ENCODE measurements at regions not wholly inside any gene's neighbourhood (a gene's known extent, or its start where the extent isn't known, plus 50 kb on each side); places are given as distances from the start of the nearest gene placed in this dataset.

DNA sequence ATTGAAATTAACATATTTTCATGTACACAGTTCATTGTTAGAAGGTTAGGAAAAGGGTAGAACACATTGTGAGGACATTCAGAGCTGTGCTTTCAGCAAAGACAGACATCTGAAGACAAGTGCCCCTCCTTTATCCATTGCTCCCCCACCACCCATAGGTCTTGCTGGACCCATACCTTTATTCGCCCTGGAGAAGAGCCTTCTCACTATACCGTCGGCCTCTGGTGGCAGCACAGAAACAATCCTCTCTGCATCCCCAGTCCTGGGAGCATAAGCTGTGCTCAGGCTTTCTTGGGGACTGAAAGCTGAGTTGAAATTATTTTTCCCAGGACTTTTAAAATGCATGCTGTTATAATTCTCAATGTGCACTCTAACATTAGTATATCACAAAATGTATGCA, 372.3 kb downstream of the EPHA7 start:
- Histone ChIP-seq H3K79me2 (ENCODE audit: low read length) (no peaks in the 10 kb centered on the region), H3K27ac (ENCODE audit: low read length) (no peak overlapping the region), H4K20me1 (ENCODE audit: insufficient read depth, low read length) (no peaks in the 10 kb centered on the region), H3K9ac (ENCODE audit: low read length) (no peak overlapping the region), H2AFZ (ENCODE audit: low read depth, low read length) (no peak overlapping the region), H3K4me3 (ENCODE audit: low read length) (no peak overlapping the region), H3K36me3 (replicated peaks; ENCODE audit: low read depth, low read length) (no peaks in the 10 kb centered on the region), H3K4me1 (ENCODE audit: low read length) (no peaks in the 10 kb centered on the region), H3K9me3 (ENCODE audit: insufficient read depth, low read length) (no peaks in the 10 kb centered on the region), H3K4me2 (ENCODE audit: low read length) (no peak overlapping the region), H3K27me3 (ENCODE audit: low read depth, low read length) (no peaks in the 10 kb centered on the region)
- TF ChIP-seq, protein P1, sequence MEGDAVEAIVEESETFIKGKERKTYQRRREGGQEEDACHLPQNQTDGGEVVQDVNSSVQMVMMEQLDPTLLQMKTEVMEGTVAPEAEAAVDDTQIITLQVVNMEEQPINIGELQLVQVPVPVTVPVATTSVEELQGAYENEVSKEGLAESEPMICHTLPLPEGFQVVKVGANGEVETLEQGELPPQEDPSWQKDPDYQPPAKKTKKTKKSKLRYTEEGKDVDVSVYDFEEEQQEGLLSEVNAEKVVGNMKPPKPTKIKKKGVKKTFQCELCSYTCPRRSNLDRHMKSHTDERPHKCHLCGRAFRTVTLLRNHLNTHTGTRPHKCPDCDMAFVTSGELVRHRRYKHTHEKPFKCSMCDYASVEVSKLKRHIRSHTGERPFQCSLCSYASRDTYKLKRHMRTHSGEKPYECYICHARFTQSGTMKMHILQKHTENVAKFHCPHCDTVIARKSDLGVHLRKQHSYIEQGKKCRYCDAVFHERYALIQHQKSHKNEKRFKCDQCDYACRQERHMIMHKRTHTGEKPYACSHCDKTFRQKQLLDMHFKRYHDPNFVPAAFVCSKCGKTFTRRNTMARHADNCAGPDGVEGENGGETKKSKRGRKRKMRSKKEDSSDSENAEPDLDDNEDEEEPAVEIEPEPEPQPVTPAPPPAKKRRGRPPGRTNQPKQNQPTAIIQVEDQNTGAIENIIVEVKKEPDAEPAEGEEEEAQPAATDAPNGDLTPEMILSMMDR (IDR thresholded peaks at IDR 0.05; ENCODE audit: low read depth, low read length) = no peak
- TF ChIP-seq EZH2phosphoT487 (IDR thresholded peaks at IDR 0.05; ENCODE audit: low read depth) = no peak

DNA sequence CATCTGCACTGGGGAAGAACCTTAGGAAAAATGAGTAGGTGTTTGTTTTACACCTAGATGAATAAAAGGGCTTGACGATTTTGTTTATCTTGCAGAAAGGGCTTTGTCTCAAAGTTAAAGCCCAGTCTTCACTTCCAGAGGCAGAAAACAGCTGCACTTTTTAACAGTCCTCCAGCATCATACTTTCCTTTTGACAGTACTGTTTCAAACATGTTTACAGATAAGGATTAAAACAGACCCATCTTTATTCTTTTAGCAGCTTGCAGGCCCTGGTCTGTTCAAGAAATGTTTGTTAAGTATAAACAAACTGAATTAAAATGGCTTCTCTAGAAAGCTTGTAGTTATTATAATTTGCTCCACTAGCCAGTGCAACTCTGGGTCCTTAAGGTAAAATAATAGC, 374.2 kb downstream of the EPHA7 start:
- H3K36me3 ChIP-seq (replicated peaks; ENCODE audit: low read depth, low read length) = no peaks in the 10 kb centered on the region
- H3K4me3 ChIP-seq (ENCODE audit: low read length) = no peak overlapping the region
- TF ChIP-seq, protein P1 (IDR thresholded peaks at IDR 0.05; ENCODE audit: low read depth, low read length) = no peak
- TF ChIP-seq EZH2phosphoT487 (IDR thresholded peaks at IDR 0.05; ENCODE audit: low read depth) = no peak
- H2AFZ ChIP-seq (ENCODE audit: low read depth, low read length) = no peak overlapping the region
- no peaks in the 10 kb centered on the region for H3K27me3 ChIP-seq (ENCODE audit: low read depth, low read length)
- H3K4me2 ChIP-seq (ENCODE audit: low read length) = no peak overlapping the region
- no peak overlapping the region for H3K27ac ChIP-seq (ENCODE audit: low read length)
- H3K4me1 ChIP-seq (ENCODE audit: low read length) = peaks cover 6% of the 10 kb centered on the region
- no peaks in the 10 kb centered on the region for H3K9me3 ChIP-seq (ENCODE audit: insufficient read depth, low read length)
- H3K9ac ChIP-seq (ENCODE audit: low read length) = no peak overlapping the region
- H3K79me2 ChIP-seq (ENCODE audit: low read length) = no peaks in the 10 kb centered on the region
- H4K20me1 ChIP-seq (ENCODE audit: insufficient read depth, low read length) = no peaks in the 10 kb centered on the region

DNA sequence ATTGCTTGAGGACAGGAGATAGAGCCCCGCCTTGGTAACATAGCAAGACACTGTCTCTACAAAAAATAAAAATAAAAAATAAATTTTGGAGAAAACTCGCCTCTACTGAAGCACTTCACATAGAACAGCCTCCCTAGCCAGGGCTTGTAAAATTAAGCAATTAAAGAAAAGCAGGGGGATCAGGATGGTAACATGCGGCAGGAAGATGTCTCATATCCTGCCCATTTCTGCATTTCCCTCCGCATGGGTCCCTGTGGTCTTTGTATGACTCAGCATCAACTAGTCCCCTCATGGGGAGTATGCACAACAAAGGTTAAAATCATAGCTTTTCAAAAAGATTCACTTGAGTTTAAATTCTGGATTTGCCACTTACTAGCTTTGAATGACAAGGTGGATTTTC, 379.0 kb downstream of the EPHA7 start:
- Histone ChIP-seq H4K20me1 (ENCODE audit: insufficient read depth, low read length) (no peaks in the 10 kb centered on the region), H3K27ac (ENCODE audit: low read length) (no peak overlapping the region), H2AFZ (ENCODE audit: low read depth, low read length) (no peak overlapping the region), H3K9me3 (ENCODE audit: insufficient read depth, low read length) (no peaks in the 10 kb centered on the region), H3K36me3 (replicated peaks; ENCODE audit: low read depth, low read length) (no peaks in the 10 kb centered on the region), H3K9ac (ENCODE audit: low read length) (no peak overlapping the region), H3K27me3 (ENCODE audit: low read depth, low read length) (no peaks in the 10 kb centered on the region), H3K4me2 (ENCODE audit: low read length) (no peak overlapping the region), H3K79me2 (ENCODE audit: low read length) (no peaks in the 10 kb centered on the region), H3K4me3 (ENCODE audit: low read length) (no peak overlapping the region), H3K4me1 (ENCODE audit: low read length) (peaks cover 6% of the 10 kb centered on the region)
- TF ChIP-seq, protein P1 (IDR thresholded peaks at IDR 0.05; ENCODE audit: low read depth, low read length) = no peak
- TF ChIP-seq EZH2phosphoT487 (IDR thresholded peaks at IDR 0.05; ENCODE audit: low read depth) = no peak

DNA sequence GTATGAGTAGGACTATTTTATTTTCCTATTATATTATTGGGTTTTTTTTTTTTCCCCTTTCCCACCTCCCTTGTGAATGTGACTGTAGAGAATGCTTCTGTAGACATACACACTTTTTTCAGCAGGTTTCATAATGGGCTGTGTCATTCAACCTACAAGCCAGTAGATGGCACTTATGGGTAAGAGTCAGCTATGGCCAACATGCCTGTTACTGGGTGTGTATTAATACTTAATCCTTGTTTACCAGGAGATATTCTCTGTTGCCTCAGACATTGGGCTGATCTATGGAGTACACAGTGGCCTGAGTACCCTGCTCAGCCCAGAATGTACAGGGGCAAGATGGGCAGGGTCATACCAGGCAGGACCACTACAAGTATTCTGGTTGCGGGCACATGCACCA, 382.5 kb downstream of the EPHA7 start:
- Histone ChIP-seq H3K9ac (ENCODE audit: low read length) (no peak overlapping the region), H3K4me1 (ENCODE audit: low read length) (peaks cover 6% of the 10 kb centered on the region), H3K27me3 (ENCODE audit: low read depth, low read length) (no peaks in the 10 kb centered on the region), H3K27ac (ENCODE audit: low read length) (no peak overlapping the region), H3K79me2 (ENCODE audit: low read length) (no peaks in the 10 kb centered on the region), H3K36me3 (replicated peaks; ENCODE audit: low read depth, low read length) (no peaks in the 10 kb centered on the region), H3K4me3 (ENCODE audit: low read length) (no peak overlapping the region), H4K20me1 (ENCODE audit: insufficient read depth, low read length) (no peaks in the 10 kb centered on the region), H2AFZ (ENCODE audit: low read depth, low read length) (no peak overlapping the region), H3K9me3 (ENCODE audit: insufficient read depth, low read length) (no peaks in the 10 kb centered on the region), H3K4me2 (ENCODE audit: low read length) (no peak overlapping the region)
- TF ChIP-seq EZH2phosphoT487 (IDR thresholded peaks at IDR 0.05; ENCODE audit: low read depth) = no peak
- TF ChIP-seq, protein P1 (IDR thresholded peaks at IDR 0.05; ENCODE audit: low read depth, low read length) = peak; percentile 55

All from OCI-LY3 (cell line).